HG03280 (cell line): ENCODE measurements at regions not wholly inside any gene's neighbourhood (a gene's known extent, or its start where the extent isn't known, plus 50 kb on each side); places are given as distances from the start of the nearest gene placed in this dataset.
"Not testable (repeated sequence)": the region's sequence is repeated elsewhere in the genome, so short reads cannot be mapped to it uniquely, and the experiment has no call there.

Experiments used
- ATAC-seq: cut with Tn5 transposase; IDR thresholded peaks from one replicate; pipeline ENCODE4 v1.9.1; 2021; ENCODE audit warnings: mild to moderate bottlenecking, moderate library complexity; ENCODE audit not compliant: unreplicated experiment

- no peak for ATAC-seq
These were observed 184.0 kb upstream of the CNTN6 start for GRCh38 chr3:908839-909238.

- ATAC-seq, result not testable (repeated sequence)
These were observed 180.1 kb upstream of the CNTN6 start for GRCh38 chr3:912717-913116.

GRCh38 chr3:923161-923910 lies 169.5 kb upstream of the CNTN6 start:
- ATAC-seq, result no peak

DNA sequence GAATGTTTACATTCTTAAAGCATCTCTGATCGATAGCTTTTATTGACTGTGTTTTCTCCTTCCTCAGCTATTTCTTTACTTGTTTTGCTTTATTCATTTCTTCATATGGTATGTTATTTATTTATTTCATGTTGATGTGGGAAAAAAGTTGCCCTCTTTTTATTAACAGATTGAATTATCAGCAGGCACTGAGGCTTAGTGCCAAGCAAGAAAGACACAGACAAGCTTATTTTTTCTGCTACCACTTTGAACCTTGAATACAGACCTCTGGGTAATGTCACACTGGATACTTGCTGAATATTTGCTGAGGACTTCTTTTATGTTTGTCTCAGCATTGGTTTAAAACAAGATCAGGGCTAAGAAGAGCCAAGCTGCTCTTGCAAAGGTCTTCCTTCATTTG lies 162.0 kb upstream of the CNTN6 start:
- ATAC-seq, result no peak

GRCh38 chr3:933326-933725 lies 159.5 kb upstream of the CNTN6 start:
- ATAC-seq, result no peak

DNA sequence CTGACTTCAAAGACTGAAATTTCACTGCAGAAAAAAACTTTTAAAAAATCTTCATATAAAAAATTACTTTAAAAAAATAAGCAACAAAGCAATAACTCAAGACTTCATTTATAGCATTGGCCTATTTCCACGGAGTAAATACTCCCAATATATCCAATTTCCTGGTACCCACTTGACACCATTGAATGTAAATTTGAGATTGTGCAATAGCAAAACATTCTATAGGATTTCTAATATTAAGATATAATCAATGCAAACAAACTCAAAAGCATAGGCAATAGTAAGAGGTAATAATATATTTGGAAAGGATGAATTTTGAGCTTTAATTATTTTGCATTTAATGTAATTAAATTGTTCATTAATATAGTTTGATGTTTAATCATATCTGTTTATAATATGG lies 148.0 kb upstream of the CNTN6 start:
- ATAC-seq, result no peak

GRCh38 chr3:945738-946137 lies 147.1 kb upstream of the CNTN6 start:
- ATAC-seq, result no peak

DNA sequence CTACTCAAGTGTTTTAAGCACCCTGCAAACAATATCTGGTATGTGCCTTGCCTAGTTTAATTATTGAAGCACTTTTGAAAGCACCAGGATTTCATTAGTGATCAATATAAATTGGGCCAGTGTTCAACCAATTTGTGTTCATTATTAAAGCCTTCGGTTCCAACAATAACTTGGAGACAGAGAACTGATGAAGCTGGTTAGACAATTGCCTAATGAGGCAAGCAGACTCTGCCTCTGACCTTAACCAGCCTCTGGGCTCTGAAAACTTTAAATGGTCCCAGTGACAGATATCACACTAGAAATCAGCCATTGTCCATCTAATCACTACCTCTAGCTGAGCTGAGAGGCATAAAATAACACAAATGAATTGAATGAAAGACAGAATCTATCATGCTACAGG lies 139.9 kb upstream of the CNTN6 start:
- ATAC-seq, result no peak

DNA sequence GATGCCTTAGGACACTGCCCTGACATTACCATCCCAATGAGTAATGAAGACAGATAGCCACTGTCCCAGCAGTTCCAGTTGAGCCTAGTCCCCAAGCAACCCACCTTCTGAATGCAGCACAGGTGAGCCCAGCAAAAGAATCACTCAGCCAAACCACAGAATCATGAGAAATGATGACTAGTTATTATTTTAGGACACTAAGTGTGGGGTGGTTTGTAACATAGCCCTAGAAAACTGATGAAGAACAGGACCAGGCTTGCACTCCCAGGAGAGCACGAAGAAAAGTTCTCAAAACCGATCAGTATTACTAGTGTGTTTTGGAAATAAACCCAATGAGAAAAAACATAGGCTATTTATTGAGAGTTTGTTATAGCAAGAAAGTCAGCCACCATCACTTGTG lies 129.6 kb upstream of the CNTN6 start:
- ATAC-seq, result no peak

DNA sequence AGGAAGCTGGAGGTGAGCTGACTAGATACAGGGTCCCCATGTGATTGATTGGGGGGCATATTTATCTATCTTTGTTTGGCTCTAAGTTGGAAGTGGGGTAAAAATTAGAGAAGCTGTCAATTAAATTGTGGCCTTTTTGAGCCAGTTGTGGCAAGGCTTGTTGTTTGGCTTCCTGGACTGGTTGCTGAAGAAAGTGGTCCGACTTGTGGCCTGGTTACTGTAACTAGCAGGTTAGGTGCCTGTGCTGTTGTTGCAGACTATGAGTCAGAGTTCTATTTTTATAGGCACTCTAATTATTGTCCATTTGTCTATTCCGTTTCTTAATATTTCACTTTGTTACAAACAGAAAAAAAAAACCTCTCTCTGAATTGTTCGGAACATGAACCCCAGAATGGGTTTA lies 129.1 kb upstream of the CNTN6 start:
- ATAC-seq, result no peak

DNA sequence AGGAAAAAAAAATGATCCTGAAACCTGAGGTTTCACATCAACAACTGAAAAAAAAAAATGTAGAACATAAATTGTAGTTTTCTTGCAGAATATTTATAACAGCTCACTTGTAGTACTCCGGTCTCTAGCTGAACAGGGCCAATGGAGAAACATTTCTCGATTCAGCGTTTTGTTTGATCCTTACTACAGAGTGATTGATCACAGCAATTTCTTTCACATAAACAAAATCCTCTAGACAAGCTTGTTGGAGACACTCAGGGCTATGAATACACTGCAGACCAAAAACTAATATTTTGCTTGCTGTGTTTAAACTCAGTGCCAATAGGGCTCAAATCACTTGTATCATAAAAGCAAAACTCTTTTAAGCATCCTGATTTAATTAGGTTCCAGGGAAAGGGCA lies 127.0 kb upstream of the CNTN6 start:
- no peak for ATAC-seq

DNA sequence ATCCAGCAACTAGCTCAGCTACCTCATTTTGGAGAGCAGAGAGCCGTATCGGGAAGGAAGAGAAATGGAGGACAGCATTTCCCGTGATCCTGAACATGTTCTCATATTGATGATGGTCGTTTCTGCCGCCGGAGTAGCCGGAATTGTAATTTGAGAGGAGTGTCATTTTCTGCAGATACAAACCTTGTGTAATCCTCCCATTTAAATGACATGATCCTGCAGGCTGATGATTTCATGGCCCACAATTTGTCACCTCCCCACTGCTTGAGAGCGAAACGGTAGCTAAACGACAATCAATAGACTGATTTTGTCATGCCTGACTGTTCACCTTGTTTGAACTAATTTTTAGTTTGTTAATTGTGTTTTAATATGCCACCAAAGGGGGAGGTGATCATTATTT lies 126.5 kb upstream of the CNTN6 start:
- ATAC-seq, result no peak

- ATAC-seq, result no peak
These were observed 119.5 kb upstream of the CNTN6 start for GRCh38 chr3:973340-973739.

DNA sequence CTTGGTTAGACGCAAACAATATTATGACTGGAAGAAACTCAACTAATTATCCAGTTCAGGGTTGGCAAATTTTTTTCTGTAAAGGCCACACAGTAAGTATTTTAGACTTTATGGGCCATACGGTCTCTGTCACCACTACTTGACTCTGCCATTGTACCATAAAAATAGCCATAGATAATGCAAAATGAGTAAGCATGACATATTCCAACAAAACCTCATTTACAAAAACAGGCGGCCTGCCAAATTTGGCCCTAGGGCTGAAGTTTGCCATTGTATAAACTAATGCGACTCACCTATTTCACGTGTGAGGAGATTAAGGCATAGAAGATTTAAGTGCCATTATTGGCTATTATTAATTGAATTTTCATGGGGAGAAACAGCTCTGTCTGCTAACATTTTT lies 116.8 kb upstream of the CNTN6 start:
- ATAC-seq, result no peak

- no peak for ATAC-seq
These were observed 111.7 kb upstream of the CNTN6 start for GRCh38 chr3:981156-981555.

GRCh38 chr3:988785-989184 lies 104.0 kb upstream of the CNTN6 start:
- ATAC-seq, result no peak

DNA sequence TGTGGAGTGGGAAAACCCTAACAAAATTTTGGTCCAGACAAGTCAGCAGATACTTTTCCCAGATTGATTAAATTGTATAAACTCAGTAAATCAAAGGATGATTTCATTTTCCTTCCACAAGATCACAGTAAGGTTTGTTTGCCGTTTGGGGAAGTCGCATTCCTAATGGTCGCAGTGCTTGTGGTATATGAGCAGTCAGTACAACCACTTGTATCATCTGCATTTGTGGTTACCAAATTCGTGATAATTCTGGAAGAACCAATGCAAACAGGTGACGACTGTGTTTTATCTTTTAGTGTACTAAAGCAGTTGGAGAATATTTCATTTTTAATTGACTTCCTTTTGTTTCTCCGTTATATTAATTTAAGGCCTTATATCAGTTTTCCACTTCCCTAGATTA lies 100.0 kb upstream of the CNTN6 start:
- no peak for ATAC-seq

DNA sequence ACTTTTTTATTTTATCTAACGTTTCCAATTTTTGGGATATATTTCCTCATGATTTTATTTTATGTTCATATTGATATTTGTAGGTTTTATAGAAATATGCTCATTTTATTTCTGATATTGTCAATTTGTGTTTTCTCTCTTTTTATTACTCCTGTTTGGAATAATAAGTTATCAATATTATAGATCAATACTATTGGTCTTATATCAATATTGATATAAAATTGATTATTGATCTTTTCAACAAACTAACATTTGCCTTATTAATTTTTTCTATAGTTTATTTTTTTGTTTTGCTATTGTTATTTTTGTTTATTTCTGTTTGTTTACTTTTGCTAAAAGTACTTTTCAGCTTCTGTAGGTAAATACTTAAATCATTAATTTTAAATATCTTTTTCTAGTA lies 90.8 kb upstream of the CNTN6 start:
- ATAC-seq, result no peak

DNA sequence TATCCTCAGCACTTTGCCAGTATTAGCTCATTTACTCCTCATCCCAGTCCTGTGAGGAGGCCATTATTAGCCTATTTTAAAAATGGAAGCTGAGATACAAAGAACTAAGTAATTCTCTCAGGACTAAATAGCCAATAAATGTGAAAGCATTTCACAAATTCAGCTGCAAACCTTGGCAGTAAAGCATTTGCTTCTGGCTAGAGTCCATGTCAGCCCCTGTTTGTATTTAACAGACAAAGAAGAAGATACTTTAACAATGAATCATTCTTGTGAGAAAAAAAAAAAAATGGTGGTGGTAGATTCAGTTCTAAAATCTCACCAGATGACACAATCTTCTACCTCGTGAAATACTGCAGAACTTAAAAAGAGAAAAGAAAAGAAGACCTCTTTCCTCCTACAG lies 85.0 kb upstream of the CNTN6 start:
- ATAC-seq, result no peak

- no peak for ATAC-seq
These were observed 82.6 kb upstream of the CNTN6 start for GRCh38 chr3:1010228-1010627.

- ATAC-seq, result no peak
These were observed 77.0 kb upstream of the CNTN6 start for GRCh38 chr3:1015826-1016225.

GRCh38 chr3:1017870-1018269 lies 75.0 kb upstream of the CNTN6 start:
- ATAC-seq, result no peak

- ATAC-seq, result no peak
These were observed 73.7 kb upstream of the CNTN6 start for GRCh38 chr3:1019157-1019556.
